Left hindlimb (tissue), 1 donor: ENCODE measurements at regions not wholly inside any gene's neighbourhood (a gene's known extent, or its start where the extent isn't known, plus 50 kb on each side); places are given as distances from the start of the nearest gene placed in this dataset.
A peak's percentile ranks its signal among the peaks of the same experiment; 100 is the strongest.
"Not testable (repeated sequence)": the region's sequence is repeated elsewhere in the genome, so short reads cannot be mapped to it uniquely, and the experiment has no call there.

ENCODE experiments used
- DNase-seq: peaks from one replicate; pipeline ENCODE4 v3.0.0-alpha.2; 2018

DNA sequence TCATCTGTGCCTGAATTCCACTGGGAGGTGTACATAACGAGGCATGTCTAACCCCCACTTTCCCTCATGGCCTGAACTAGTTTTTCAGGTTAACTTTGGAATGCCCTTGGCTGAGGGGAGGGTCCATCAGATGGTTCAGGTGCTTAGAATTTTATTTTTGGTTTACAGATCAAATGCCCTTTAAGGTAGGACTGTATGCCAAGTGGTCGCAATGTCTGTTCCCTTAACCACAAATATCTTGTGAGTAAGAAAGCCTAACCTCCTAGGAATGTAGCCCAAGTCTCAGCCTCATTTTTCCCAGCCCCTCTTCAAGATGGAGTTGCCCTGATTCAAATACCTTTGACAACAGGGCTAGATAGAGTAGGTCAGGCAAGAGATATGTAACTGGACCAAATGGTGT, 78.4 kb downstream of the RNASET2 start:
- DNase-seq: no peak

DNA sequence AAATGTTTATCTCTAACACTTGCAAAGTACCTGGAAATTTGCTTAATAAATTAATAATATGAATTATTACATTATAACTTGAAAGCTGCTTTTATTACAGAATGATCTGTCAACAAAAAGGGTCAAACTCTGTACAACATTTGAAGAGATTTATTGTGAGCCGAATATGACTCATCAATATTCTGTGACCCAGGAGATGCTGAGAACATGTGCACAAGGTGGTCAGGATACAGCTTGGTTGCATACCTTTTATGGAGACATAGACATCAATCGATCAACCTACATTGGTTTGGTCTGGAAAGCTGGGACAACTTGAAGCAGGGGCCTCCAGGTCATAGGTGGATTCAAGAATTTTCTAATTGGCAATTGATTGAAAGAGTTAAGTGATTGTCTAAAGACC, 79.0 kb downstream of the RNASET2 start:
- DNase-seq: no peak

DNA sequence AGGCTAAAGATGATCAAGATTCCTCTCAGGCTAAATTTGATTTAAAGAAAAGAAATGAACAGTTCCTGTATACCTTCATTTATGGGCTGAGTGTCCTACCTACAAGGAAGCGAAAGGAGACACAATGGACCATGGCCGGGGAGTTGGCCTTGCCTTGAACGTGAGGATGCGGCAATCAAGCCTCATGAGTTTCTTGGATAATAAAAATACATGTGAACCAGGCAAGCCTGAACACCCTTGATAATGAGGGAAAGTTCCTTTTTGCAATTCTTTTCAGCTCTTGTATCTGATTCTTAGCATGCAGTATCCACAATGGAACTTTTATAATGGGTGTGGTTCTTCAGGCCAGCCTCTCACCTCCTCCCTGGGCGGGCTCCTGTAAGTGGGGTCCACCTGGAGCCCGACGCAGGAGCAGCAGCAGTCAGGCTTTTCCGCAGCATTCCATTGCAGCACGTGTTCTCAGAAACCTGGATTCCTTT, 83.8 kb downstream of the RNASET2 start:
- no peak for DNase-seq

DNA sequence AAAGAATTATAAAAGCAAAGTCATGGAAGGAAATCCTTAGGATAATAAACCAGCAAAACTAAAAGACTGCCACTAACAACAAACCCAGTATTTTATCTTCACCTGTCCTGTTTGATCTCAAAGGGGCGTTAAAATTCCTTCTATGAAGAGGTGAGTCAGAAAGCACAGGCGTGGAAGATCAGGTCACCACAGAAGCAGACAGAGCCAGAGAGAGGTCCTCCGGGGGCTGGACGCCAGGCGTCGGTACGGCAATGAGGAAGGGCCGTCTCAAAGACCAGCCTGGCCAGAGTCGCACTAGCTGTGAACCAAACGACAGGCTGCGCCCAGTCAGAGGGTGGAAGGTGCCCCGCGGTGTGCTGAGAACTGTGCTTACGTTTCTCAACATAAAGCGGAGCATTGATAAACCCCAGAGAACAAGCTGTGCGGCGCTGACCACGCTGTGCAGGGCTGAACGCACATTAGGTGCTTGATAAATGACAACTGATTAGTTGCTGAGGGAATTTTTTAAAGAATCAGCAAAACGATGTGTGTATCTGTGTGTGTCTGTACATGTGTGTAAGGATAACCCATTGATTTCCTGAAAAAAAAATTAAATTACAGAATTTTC, 85.6 kb downstream of the RNASET2 start:
- DNase-seq: no peak

DNA sequence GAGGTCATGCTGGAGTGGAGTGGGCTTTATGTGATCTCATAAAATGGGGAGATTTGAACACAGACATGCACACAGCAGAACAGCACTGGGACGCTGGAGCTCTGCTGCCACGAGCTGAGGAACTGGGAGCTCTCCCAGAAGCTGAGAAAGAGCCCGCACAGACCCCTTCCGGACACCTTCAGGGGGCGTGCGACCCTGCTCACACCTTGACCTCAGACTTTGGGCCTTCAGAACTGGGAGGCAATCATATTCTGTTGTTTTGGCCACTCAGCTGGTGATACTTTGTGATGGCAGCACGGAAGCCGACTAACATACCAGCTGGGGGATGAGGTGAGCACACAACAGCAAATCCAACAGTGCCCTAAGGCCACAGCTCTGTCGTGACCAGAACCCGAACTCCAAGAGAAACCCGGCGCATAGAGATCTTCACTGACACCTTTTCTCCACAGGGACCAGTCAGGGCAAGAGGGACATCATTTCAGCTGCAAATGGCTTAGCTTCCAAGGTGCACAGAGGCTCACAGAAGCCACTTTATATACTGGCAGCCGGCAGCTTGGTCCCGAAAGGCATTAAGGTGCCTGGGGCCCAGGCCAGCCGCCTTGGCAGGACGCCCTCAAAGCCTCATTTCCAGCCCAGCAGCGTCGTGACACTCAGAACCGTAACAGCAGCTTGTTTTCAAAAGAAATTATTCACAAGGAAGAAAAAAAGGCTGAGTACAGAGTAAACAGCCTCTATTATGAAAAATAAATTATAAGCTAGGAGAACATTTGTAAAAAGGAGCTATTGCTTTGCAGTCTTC, 89.3 kb downstream of the RNASET2 start:
- DNase-seq: no peak

DNA sequence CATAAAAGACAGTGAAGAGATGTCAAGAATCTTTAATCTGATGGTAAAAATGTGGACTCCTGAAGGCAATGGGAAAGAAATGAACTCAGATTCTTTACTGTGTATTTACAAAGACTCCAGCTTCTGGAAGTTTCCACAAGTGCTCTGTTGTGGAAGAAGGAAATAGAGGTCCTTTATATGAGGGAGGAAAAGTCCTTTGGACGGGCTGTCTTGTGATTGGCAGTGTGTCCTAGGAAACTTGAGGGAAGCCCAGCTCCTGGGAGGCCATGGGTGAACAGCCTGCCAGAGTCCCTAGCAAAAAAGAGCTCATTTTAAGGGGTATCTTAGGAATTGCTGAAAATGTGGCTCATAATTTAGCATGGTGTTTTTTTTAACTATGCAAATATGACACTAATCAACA, 92.0 kb downstream of the RNASET2 start:
- no peak for DNase-seq

DNA sequence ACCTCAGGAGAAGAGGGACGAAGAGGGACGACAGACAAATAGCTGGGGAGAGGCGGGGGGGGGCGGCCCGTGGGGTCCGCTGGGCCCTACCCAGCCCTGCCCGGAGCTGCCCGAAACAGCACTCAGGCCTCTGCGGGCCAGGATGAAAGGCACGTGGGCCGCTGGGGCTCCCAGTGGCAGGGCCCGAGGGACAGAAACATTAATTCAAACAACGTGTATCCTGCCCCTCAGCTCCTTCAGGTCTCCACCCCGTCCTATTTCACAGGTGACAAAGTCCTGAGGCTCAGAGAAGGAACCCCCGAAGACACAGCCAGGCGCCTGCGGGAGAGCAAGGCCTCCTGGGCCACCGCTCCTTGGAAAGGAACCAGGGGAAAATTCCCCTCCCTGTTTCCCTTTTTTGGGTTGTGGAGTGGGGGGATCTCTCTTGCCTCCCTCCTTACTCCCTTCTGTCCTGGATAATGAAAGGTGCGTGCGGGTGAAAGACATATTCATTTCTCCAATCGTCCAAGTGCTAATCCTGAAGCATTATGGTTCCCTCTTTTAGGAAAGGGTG, 93.3 kb downstream of the RNASET2 start:
- no peak for DNase-seq

DNA sequence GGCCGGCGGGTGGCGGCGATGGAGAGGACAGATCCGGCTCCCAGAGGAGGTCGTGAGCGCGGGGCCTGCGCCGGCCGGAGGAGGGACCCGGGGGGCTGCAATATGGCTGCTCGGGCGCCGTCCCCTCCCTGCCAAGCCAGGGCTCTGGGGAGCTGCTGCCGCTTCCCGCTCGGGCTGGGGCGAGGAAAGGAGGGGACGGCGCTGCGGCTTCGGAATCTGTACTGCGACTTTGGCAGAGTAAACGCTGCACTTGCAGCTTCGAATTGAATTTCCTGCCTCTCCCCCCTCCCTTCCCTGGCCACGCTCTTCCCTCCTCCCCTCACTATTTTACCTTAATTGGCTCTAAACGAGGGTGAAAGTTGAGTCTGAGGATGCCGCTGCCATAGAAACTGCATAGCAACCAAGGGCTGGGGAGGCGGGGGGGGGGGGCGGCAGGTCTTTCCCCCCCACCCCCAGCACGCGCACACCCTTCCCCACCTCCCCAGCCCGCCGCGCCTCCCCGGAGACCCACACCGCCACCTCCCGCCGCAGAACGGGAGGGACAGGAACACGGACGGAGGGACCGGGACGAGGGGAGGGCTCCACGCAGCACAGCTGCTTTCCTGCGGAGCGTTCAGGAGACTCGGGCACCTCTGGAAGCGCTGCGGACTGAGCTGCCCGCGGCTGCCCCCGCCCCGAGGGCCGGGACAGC, 93.9 kb downstream of the RNASET2 start:
- DNase-seq: peak; percentile 59

DNA sequence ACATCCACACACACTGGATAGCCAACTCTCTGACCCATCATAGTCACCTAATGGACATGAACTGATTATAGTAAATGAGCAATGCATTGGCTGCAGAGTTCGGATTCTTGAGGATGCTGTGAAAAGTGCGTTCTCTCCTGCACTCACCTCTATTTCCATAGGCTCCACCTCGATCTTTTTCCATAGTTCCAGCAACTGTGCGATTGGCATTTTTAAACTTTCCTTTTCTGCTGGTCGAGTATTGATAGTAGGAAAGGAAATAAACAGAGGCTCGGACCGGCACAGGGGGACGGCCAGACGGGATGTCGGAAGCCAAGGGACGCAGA, 94.4 kb downstream of the RNASET2 start:
- DNase-seq: no peak

DNA sequence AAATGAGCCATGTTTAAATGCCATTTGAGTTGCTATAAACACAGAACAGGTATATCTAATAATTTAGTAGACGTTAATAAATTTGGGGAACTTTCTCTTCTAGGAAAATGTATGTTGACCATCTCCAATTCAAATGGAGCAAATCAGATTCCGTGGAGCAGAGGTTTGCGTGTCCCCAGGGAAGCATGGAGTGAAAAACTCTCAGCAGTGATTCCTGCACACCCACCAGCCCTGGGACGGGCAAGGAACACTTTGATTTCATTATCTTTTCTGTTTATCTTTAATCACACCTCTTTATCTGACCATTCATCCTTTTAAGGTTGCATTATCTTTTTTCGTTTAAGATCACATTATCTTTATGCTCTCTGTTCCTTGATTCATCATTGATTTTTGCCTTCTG, 95.0 kb downstream of the RNASET2 start:
- no peak for DNase-seq

DNA sequence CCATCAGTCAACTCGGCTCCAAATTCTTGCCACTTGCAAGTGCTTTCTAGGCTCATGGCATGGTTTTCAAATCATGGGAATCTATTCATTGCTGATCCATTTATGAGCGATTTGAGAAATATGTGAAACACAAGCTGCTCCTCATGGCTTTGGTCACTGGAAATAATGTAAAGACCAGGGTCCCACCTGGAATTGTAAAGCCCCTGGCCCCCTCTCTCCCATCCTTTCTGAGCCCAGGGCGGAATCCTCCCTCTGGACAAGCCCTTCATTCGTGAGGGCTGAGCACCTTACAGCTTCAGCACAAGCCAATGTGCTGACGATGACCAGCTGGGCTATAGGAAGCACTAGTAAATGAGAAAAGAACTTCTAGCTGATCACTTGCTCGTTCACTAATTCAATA, 96.0 kb downstream of the RNASET2 start:
- DNase-seq: no peak

DNA sequence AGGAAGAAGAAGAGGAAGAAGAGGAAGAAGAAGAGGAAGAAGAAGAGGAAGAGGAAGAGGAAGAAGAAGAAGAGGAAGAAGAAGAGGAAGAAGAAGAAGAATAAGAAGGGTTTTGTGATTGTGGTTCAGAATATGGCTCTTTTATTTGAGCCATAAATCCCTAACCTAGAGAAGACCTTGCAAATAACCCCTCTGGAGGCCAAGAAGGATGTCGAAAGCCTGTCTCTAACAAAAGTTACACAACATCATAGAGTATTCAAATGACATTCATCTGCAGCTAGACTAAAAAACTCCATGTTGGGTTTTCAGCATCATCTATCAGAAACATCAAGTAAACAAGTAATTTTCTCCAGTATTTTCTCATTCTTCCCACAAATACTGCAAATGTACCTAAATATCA, 100.9 kb downstream of the RNASET2 start:
- DNase-seq: no peak

DNA sequence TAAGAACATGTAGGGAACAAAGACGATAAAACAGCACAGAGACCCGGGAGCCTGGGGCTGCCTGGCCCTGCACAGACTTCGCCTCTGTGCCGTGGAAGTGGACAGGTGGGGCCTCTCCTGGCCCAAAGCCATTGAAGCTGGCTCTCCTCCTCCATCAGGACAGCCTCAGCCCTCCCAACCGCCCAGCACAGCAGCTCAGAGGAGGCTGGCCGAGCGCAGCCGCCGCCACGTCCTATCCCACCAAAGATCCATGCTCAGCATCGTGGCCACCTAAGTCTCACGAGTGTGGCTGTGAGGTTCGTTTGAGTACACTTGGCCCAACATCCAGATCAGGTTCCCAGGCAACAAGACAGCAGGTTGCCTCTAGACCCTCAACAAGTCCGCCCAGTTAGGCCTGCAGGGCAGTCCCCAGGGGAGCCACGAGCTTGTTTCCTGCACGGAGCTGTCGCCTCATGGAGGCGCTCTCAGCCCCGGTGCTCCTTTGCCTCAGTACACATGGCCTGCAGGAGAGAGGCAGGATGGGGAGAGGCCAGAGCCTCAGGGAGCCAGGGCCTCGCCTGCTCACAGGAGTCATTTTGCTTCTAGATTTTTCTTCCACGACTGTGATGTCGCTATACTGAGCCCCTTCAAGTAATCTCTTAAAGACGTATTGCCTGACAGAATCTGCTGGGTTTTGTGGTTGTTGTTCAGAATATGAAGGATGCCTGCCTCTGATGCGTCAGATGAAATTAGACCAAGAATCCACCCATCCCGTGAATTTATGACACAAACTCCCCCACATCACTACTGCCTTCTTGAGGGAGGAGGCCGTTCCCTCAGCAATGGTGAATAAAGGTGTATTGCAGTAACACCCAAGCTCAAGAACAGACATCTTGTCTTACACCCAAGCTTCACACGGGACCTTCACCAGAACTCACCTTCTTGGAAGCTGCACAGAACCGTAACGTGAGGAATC, 102.7 kb downstream of the RNASET2 start:
- DNase-seq: no peak

DNA sequence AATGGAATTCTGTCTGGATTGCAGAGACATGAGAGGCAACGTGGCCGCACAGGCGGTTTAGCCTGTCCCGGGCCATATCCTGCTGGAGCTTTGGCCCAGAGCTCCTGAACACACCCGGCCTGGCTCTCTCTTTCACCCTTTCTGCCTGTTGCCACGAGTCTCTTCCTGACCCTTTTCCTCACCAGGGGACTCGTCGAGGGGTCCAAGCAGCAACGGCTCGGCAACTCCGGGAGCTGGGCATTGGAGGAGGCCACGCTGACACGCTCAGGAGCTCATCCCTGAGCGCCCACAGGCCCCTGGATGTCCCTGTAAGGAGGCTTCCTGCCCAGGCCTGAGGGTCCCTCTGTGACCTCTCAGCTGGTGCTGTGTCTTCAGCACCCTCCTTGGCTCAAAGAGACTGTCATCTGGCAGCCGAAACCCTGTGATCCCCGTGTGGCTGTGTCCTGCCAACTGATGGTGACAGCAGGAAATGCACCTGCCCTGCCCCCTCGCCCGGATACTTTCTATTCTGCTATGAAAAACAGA, 103.8 kb downstream of the RNASET2 start:
- no peak for DNase-seq

DNA sequence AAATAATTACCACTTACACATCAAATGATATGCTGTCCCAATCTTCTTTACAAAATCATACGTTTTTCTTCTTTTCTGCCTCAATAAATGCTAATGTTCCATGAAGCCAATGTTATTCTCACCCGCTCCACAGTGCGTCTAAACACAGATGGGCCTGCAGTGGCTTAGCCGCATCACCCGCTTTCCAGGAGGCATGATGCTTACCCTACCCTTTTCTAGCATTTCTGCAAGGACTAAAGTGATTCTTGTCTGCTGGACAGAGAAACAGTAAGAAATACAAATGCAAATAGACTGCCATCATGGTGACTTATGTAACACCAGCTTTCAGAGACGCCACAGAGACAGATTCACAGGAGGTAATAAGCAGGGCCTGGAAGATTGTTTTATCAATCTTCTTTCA, 104.4 kb downstream of the RNASET2 start:
- no peak for DNase-seq

DNA sequence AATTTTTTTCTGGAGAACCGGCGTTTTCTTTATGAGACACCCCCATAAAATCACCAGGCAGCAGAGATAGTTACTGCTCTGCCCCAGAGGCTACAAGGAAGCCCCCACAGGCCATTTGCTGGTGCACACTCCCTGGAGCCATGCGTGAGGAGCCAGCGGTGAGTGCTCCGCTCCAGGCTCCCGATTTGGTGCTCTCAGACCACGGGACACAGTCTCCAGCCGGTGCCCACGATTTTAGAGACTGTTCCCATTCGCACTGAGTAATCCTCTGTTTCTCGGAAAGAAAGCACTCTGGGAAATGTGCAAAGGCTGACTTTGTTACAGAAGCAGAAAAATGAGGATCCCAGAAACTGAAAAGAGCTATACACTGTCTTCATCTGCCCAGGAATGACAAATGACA, 104.9 kb downstream of the RNASET2 start:
- no peak for DNase-seq

DNA sequence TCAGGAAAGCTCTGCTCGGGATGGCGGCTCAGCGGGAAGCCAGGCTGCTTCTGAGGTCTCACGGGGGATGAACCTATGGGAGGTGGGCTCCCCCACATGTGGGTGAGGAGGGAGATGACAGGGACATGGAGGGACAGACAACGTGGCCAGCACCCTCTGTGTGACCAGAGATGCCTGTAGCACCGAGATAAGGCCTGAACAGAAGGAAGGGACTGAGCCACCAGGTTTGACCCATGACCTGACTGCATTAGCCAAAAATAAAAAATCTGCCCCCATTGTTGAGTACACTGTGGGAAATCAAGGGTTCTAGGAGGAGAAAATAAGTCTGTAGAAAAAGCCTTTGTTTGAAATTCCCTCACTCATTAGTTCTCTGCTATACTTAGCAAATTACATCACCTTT, 105.7 kb downstream of the RNASET2 start:
- DNase-seq: no peak

DNA sequence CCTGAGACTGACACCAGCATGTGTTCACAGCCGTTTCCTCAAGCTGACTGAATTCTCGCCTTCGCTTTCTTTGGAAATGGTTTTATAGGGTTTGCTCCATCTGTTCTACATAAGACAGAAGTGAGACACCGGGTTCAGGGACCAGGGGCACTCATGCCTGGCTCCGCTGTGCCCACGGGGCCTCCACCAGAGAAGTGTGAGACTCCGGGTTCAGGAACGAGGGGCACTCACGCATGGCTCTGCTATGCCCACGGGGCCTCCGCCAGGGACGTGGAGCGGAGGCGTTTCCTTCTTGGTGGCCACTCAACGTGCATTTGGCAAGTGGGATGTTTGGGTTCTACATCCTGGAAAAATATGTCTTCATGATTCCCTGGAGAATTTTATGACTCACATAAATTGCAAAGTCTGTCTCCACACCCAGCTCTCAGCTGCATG, 106.6 kb downstream of the RNASET2 start:
- DNase-seq: no peak

DNA sequence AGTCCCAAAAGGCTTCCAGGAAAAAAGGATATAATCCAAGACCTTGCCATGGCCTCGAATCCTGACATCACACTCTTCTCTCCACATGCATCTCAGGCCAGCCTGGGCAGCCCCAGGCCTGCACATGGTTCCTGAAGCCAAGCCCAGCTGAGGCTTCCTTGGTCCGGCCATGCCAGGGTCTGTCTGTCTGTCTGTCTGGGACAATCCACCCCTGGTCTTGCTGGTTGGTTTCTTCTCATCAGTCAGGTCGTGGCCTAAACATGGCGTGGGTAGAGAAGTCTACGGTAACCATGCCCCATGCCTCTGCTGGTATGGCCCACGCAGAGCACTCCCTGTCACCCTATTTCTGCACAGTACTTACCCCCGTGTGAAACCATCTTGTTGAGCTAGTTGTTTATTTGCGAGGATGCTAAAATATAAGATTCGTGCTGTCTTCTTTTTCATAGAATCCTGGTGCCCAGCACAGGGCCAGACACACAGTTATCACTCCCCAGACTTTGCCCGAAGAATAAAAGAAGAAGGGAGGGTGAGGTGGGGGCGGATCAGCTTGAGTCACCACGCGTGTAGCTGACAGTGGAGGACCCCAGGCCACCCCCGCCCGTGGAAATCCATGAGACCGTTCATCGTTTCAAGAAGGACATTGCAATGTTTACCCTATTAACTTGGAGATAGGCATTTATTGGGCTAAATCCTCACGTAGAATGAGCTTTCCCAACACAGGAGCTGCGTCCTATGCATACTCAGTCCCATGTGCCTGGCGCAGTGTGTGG, 107.2 kb downstream of the RNASET2 start:
- DNase-seq: no peak

DNA sequence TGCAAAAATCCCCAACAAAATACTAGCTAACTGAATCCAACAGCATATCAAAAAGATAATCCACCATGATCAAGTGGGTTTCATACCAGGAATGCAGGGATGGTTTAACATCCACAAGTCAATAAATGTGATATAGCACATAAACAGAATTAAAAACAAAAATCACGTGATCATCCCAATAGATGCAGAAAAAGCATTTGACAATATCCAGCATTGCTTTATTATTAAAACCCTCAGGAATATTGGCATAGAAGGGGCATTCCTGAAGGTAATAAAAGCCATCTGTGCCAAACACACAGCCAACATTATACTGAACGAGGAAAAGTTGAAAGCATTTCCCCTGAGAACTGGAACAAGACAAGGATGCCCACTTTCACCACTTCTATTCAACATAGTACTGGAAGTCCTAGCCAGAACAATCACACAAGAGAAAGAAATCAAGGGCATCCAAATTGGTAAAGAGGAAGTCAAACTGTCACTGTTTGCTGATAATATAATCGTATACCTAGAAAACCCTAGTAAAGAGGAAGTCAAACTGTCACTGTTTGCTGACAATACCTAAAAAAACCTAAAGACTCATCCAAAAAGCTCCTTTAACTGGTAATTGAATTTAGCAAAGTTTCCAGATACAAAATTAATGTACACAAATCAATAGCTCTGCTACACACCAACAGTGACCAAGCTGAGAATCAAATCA, 109.8 kb downstream of the RNASET2 start:
- not testable (repeated sequence) for DNase-seq

DNA sequence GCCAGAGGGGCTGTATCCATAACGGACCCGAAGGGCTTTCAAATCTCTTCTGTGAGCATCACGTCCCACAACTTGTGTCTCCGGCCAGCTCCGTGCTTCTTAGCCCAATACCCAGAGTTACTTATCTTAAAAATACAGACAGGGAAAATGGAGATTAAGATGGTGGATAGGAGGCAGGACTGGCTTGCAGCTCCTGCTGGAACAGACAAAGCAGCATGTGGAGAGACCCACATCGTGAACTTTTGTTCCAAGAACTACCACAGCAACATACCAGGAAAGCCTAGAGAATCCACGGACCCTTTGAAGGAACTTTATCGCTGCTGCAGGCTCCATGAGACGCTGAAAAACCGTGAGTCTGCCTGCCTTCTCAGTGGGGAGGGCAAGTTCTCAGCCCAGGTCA, 113.7 kb downstream of the RNASET2 start:
- DNase-seq: no peak
